SK-N-SH (cell line): ENCODE measurements at regions not wholly inside any gene's neighbourhood (a gene's known extent, or its start where the extent isn't known, plus 50 kb on each side); places are given as distances from the start of the nearest gene placed in this dataset.

Experiments used
- CTCF ChIA-PET: fragments of 300-600, 350-600 bp; formaldehyde crosslinking; extraction: SDS; loops from one replicate; lab custom pipeline; 2021; lab: Yijun Ruan, JAX
- POLR2A ChIA-PET: fragments of 350-600 bp; sonication (Branson Sonifier 250); formaldehyde crosslinking; extraction: SDS; loops from one replicate; lab custom pipeline; 2020; ENCODE audit warnings: antibody characterized with exemption, inconsistent platforms; lab: Yijun Ruan, JAX
- DNase-seq: peaks from one replicate; pipeline ENCODE4 v3.0.0; 2012
- H2AFZ ChIP-seq: fragments of 200-600 bp; sonication (generic); 2 replicates; pipeline ENCODE4 v1.8.1; 2016; ENCODE audit warnings: antibody characterized with exemption, mild to moderate bottlenecking, low read depth
- H3F3A ChIP-seq: fragments of 200-600 bp; sonication (generic); replicated peaks from 2 replicates; pipeline ENCODE3; 2016; ENCODE audit warnings: antibody characterized with exemption, mild to moderate bottlenecking; ENCODE audit not compliant: insufficient read depth
- H3K27ac ChIP-seq, 2 experiments: fragments of 200-500 bp in 1 of 2; fragments of 200-600 bp in 1 of 2; sonication (Bioruptor generic) in 1 of 2; sonication (generic), shearing (Covaris generic) in 1 of 2; 2 replicates each; pipeline versions ENCODE4 v1.5.1 to v1.6.1; 2014 to 2016; ENCODE audit warnings: low read depth in 2 of 2, inconsistent platforms in 1 of 2, low read length in 1 of 2, mild to moderate bottlenecking in 1 of 2, mixed read lengths in 1 of 2
- H3K27me3 ChIP-seq: fragments of 200-600 bp; sonication (generic), shearing (Covaris generic); 2 replicates; pipeline ENCODE4 v1.6.1; 2016; ENCODE audit warnings: mixed run types; ENCODE audit not compliant: insufficient read depth
- H3K36me3 ChIP-seq, 2 experiments: fragments of 200-500 bp in 1 of 2; fragments of 200-600 bp in 1 of 2; sonication (Bioruptor generic) in 1 of 2; sonication (generic) in 1 of 2; replicated peaks in 1 of 2; 2 replicates each; pipeline versions ENCODE3 to v1.5.1; 2014 to 2016; ENCODE audit warnings: low read length in 1 of 2, mild to moderate bottlenecking in 1 of 2; ENCODE audit not compliant: insufficient read depth in 2 of 2, control insufficient read depth in 1 of 2
- H3K4me1 ChIP-seq, 2 experiments: fragments of 200-500 bp in 1 of 2; fragments of 200-600 bp in 1 of 2; sonication (Bioruptor generic) in 1 of 2; sonication (generic), shearing (Covaris generic) in 1 of 2; 2 replicates each; pipeline versions ENCODE4 v1.5.1 to v1.6.1; 2014 to 2016; ENCODE audit warnings: low read depth in 1 of 2, low read length in 1 of 2, mixed run types in 1 of 2; ENCODE audit not compliant: insufficient read depth in 2 of 2, control insufficient read depth in 1 of 2
- H3K4me2 ChIP-seq: fragments of 200-600 bp; sonication (generic), shearing (Covaris generic); 2 replicates; pipeline ENCODE4 v1.6.1; 2017; ENCODE audit warnings: mixed run types
- H3K4me3 ChIP-seq, 2 experiments: fragments of 200-500 bp in 1 of 2; fragments of 200-600 bp in 1 of 2; sonication (Bioruptor generic) in 1 of 2; sonication (generic), shearing (Covaris generic) in 1 of 2; 2 replicates each; pipeline versions ENCODE4 v1.5.1 to v1.8.1; 2014 to 2016; ENCODE audit warnings: low read depth in 2 of 2, inconsistent platforms in 1 of 2, low read length in 1 of 2, mild to moderate bottlenecking in 1 of 2, mixed read lengths in 1 of 2, moderate library complexity in 1 of 2
- H3K79me2 ChIP-seq: fragments of 200-600 bp; sonication (generic); 2 replicates; pipeline ENCODE4 v1.8.1; 2017; ENCODE audit warnings: mild to moderate bottlenecking; ENCODE audit not compliant: insufficient read depth
- H3K9ac ChIP-seq: fragments of 200-600 bp; sonication (generic); 2 replicates; pipeline ENCODE4 v1.6.1; 2017; ENCODE audit warnings: mixed run types
- H3K9me2 ChIP-seq: fragments of 200-600 bp; sonication (generic); 2 replicates; pipeline ENCODE4 v1.6.1; 2017; ENCODE audit warnings: mixed run types
- H3K9me3 ChIP-seq: fragments of 200-600 bp; sonication (generic); 2 replicates; pipeline ENCODE4 v1.6.1; 2017; ENCODE audit warnings: mixed run types, mild to moderate bottlenecking, moderate library complexity
- H4K20me1 ChIP-seq: fragments of 200-600 bp; sonication (generic); 2 replicates; pipeline ENCODE4 v1.6.1; 2017; ENCODE audit warnings: mild to moderate bottlenecking, mixed run types; ENCODE audit not compliant: insufficient read depth
- CHD2 ChIP-seq: fragments of 150-350 bp; IDR thresholded peaks from 2 replicates; pipeline ENCODE4 v1.6.1; 2018; ENCODE audit warnings: low read length; ENCODE audit not compliant: partially characterized antibody
- EP300 ChIP-seq, 2 experiments: IDR thresholded peaks; 2 replicates each; pipeline versions ENCODE4 v1.4.0 to v1.6.1; 2012; ENCODE audit warnings: borderline replicate concordance in 1 of 2, low read depth in 1 of 2, low read length in 1 of 2
- FOSL2 ChIP-seq: IDR thresholded peaks from 2 replicates; pipeline ENCODE4 v1.4.0; 2012; ENCODE audit warnings: low read depth, mild to moderate bottlenecking, moderate library complexity, borderline replicate concordance
- JUND ChIP-seq: IDR thresholded peaks from 2 replicates; pipeline ENCODE4 v1.4.0; 2012
- NFIC ChIP-seq: IDR thresholded peaks from 2 replicates; pipeline ENCODE4 v1.4.0; 2012; ENCODE audit warnings: borderline replicate concordance
- NRF1 ChIP-seq: IDR thresholded peaks from 2 replicates; pipeline ENCODE4 v1.6.1; 2012; ENCODE audit warnings: low read depth, mild to moderate bottlenecking, low read length
- POLR2AphosphoS5 ChIP-seq: IDR thresholded peaks from 2 replicates; pipeline ENCODE4 v1.6.1; 2012; ENCODE audit warnings: low read depth, low read length
- TCF12 ChIP-seq: IDR thresholded peaks from 2 replicates; pipeline ENCODE4 v1.4.0; 2012
- WGBS: methylation state at CpG from one replicate; pipeline ENCODE4 v1.1.6; 2017; ENCODE audit warnings: low lambda C conversion rate; 5-methylcytosine and 5-hydroxymethylcytosine counted together
- TF ChIP-seq, protein P1 (sequence below): fragments of 150-350 bp; IDR thresholded peaks from 2 replicates; pipeline ENCODE4 v1.6.1; 2016; ENCODE audit warnings: mild to moderate bottlenecking, low read depth, low read length
- TF ChIP-seq, protein P2 (sequence below): IDR thresholded peaks from 2 replicates; pipeline ENCODE4; 2012
- TF ChIP-seq, protein P3 (sequence below): IDR thresholded peaks from 2 replicates; pipeline ENCODE4 v1.4.0; 2012; ENCODE audit warnings: low read depth, borderline replicate concordance

DNA sequence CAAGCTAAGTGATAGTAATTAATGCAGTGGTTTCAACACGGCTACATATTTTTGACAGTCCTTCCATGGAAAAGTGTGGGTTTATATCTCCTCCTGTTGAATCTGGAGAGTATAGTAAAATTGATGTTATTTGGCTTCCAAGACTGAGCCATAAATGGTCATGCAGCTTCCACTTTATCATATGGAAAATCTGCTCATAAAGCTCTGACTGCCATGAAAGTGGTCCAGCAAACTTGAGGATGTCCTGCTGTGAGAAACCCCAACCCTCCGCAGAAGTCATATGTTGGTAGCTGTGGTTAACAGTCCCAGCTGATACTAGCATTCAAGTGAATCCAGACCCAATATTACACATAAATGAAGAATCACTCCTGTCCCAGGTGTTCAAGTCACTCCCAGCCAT lies 378.3 kb downstream of the KCTD16 start:
- 0 out of 4 replicates have a peak, but pooled peaks cover 0 to 4% of the 10 kb centered on the region in 2 experiments for H3K4me1 ChIP-seq
- no peak overlapping the region for H3K4me3 ChIP-seq
- H4K20me1 ChIP-seq = no peaks in the 10 kb centered on the region
- TF ChIP-seq, protein P1, sequence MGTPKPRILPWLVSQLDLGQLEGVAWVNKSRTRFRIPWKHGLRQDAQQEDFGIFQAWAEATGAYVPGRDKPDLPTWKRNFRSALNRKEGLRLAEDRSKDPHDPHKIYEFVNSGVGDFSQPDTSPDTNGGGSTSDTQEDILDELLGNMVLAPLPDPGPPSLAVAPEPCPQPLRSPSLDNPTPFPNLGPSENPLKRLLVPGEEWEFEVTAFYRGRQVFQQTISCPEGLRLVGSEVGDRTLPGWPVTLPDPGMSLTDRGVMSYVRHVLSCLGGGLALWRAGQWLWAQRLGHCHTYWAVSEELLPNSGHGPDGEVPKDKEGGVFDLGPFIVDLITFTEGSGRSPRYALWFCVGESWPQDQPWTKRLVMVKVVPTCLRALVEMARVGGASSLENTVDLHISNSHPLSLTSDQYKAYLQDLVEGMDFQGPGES = no peak
- 43% methylated on average over 1 of the region's 2 CpGs for WGBS
- no peak overlapping the region for H3K9ac ChIP-seq
- no peaks in the 10 kb centered on the region for H3K36me3 ChIP-seq
- POLR2A ChIA-PET = no interaction called here
- H3K9me3 ChIP-seq = no peaks in the 10 kb centered on the region
- no peak for DNase-seq
- CTCF ChIA-PET = no interaction called here
- H3F3A ChIP-seq = peaks cover 11% of the 10 kb centered on the region
- H3K4me2 ChIP-seq = no peak overlapping the region
- H2AFZ ChIP-seq = no peak overlapping the region
- H3K79me2 ChIP-seq = no peaks in the 10 kb centered on the region
- no peak overlapping the region for H3K27ac ChIP-seq
- H3K9me2 ChIP-seq = no peaks in the 10 kb centered on the region
- no peaks in the 10 kb centered on the region for H3K27me3 ChIP-seq

DNA sequence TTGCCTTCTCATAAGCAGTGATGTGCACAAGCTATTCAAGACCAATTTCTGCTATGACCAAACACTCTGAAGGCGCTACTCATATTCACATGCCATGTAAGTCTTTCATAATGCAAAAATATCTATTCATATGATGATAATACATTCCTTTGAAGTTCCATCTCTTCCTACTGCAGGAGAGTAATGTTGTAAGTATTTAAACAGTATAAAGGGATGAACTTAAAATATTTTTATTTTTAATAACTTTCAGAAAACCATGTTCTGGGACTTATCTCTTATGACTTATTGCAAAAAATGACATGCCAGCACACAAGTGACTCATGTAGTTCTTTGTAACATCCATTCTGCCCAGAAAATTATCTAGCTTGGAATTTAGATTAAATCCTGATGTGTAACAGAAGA lies 376.4 kb downstream of the KCTD16 start:
- Histone ChIP-seq H3F3A (peaks cover 11% of the 10 kb centered on the region), H3K9ac (no peak overlapping the region), H3K4me1 (0 out of 4 replicates have a peak, but pooled peaks cover 0 to 4% of the 10 kb centered on the region in 2 experiments), H3K9me3 (no peaks in the 10 kb centered on the region), H4K20me1 (no peaks in the 10 kb centered on the region), H3K36me3 (no peaks in the 10 kb centered on the region), H3K4me3 (no peak overlapping the region), H2AFZ (no peak overlapping the region), H3K27me3 (no peaks in the 10 kb centered on the region), H3K79me2 (no peaks in the 10 kb centered on the region), H3K27ac (peak overlapping the region in 1 of 2 experiments; percentile 56; a peak in 1 of 4 replicates), H3K4me2 (no peak overlapping the region), H3K9me2 (no peaks in the 10 kb centered on the region)
- no peak for DNase-seq
- ChIA-PET POLR2A (no interaction called here), CTCF (no interaction called here)
- 35% methylated on average over 1 of the region's 1 CpG for WGBS
- TF ChIP-seq CHD2 (no peak), NRF1 (no peak), FOSL2 (peak; percentile 48; the same call in 1 of the 2 replicates), TCF12 (peak; percentile 94), NFIC (peak; percentile 43; the same call in 1 of the 2 replicates), EP300 (IDR thresholded peaks at IDR 0.05; ENCODE audit: borderline replicate concordance in 1 of 2, low read depth in 1 of 2, low read length in 1 of 2) (peak in 1 of 2 experiments; percentile 73; a peak in 2 of 4 replicates), POLR2AphosphoS5 (peak; percentile 19; the same call in 1 of the 2 replicates), JUND (peak; percentile 71)
- TF ChIP-seq, protein P2, sequence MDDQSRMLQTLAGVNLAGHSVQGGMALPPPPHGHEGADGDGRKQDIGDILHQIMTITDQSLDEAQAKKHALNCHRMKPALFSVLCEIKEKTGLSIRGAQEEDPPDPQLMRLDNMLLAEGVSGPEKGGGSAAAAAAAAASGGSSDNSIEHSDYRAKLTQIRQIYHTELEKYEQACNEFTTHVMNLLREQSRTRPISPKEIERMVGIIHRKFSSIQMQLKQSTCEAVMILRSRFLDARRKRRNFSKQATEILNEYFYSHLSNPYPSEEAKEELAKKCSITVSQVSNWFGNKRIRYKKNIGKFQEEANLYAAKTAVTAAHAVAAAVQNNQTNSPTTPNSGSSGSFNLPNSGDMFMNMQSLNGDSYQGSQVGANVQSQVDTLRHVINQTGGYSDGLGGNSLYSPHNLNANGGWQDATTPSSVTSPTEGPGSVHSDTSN = peak; percentile 78
- TF ChIP-seq, protein P3, sequence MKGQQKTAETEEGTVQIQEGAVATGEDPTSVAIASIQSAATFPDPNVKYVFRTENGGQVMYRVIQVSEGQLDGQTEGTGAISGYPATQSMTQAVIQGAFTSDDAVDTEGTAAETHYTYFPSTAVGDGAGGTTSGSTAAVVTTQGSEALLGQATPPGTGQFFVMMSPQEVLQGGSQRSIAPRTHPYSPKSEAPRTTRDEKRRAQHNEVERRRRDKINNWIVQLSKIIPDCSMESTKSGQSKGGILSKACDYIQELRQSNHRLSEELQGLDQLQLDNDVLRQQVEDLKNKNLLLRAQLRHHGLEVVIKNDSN = no peak
